KOPT-K1 (cell line): ENCODE measurements at regions not wholly inside any gene's neighbourhood (a gene's known extent, or its start where the extent isn't known, plus 50 kb on each side); places are given as distances from the start of the nearest gene placed in this dataset.

Source experiments
- H3K27ac ChIP-seq: fragments of 200-600 bp; sonication (generic); 2 replicates; pipeline ENCODE4 v1.5.1; 2016; ENCODE audit warnings: antibody characterized with exemption, mild to moderate bottlenecking, low read depth, low read length; ENCODE audit not compliant: poor library complexity, severe bottlenecking
- H3K36me3 ChIP-seq: fragments of 200-600 bp; sonication (generic); 2 replicates; pipeline ENCODE4 v1.5.1; 2017; ENCODE audit warnings: antibody characterized with exemption, mild to moderate bottlenecking, low read length, moderate library complexity; ENCODE audit not compliant: insufficient read depth
- H3K9me3 ChIP-seq: fragments of 200-600 bp; sonication (generic); 2 replicates; pipeline ENCODE4 v1.5.1; 2017; ENCODE audit warnings: antibody characterized with exemption, low read length, mild to moderate bottlenecking; ENCODE audit not compliant: insufficient read depth, poor library complexity, severe bottlenecking

DNA sequence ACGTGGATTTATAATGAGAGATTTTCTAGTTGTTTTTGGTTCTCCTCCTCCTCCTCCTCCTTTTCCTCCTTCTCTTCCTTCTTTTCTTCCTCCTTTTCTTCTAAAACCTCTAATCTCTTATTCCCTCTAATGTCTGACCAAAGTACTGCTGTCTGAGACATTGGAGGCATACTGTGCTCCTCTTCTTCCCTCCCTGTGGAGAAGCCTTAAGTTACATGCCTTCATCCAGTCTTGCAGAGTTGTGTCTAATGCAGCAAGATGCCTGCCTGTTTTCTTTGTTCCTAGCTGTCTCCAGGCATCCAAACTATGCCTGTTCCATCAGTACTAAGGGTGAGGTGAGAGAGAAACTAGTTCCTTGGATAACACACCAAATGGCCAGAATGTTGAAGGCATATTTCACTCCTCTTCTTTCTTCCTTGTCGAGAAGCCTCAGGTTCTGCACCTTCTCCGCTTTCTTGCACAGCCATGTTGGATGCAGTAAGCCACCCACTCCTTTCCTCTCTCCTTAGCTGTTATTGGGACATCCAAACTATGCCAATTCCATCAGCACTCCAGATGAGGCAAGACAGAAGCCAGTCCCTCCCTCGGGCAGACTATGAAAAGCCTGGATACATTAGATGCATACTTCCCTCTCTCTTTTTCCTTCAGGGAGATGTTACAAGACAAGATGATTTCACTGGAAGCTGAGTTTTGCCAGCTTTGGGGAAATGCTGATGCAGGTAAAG, 285.7 kb upstream of the TRAM1L1 start:
- no peaks in the 10 kb centered on the region for H3K36me3 ChIP-seq
- no peak overlapping the region for H3K27ac ChIP-seq
- no peaks in the 10 kb centered on the region for H3K9me3 ChIP-seq

DNA sequence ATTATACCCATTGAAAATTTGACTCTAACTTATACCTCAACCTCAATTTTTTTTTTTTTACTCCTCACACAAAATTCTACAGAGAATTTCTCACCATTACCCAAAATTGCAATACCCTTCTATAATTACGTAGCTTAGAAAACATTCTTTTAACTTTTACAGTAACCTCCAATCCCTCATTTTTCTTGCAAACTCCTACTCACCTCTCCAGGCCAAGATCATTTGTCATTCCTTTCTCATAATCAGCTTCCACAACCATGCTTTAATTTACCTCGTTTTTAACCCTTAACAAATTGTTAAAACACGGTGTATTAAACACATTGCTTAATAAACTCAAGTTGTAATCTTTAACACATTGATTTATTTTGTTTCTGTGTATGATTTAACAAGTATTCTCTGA, 289.7 kb upstream of the TRAM1L1 start:
- Histone ChIP-seq H3K9me3 (no peaks in the 10 kb centered on the region), H3K27ac (no peak overlapping the region), H3K36me3 (no peaks in the 10 kb centered on the region)

DNA sequence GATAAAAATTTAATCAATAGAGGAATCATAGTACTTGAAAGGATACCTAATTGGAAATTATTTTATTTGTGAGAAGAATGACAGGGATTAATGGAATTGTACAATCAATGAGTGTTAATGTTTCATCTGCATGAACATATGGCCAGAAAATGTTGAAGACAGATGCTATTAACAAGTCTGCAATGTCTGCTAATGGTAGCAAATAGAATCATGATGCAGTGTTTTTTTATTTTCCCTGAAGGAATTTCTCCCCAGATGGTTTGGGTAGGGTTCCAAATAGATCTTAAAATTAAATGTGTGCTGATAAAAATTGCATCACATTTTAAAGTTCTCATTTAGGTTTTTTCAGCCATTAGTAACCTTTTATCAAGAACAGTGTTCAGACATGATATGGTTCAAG, 291.3 kb upstream of the TRAM1L1 start:
- Histone ChIP-seq H3K36me3 (no peaks in the 10 kb centered on the region), H3K27ac (no peak overlapping the region), H3K9me3 (no peaks in the 10 kb centered on the region)

DNA sequence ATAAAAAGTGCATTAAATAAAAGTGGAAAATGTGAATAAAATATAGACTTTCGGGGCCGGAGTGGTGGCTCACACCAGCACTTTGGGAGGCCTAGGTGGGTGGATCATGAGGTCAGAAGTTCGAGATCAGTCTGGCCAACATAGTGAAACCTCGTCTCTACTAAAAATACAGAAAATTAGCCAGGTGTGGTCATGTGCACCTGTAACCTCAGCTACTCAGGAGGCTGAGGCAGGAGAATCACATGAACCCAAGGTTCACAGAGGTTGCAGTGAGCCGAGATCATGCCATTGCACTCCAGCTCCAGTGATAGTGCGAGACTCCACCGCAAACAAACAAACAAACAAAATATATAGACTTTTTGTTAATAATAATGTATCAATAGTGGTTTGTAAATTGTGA, 293.6 kb upstream of the TRAM1L1 start:
- Histone ChIP-seq H3K36me3 (no peaks in the 10 kb centered on the region), H3K27ac (no peak overlapping the region), H3K9me3 (no peaks in the 10 kb centered on the region)

DNA sequence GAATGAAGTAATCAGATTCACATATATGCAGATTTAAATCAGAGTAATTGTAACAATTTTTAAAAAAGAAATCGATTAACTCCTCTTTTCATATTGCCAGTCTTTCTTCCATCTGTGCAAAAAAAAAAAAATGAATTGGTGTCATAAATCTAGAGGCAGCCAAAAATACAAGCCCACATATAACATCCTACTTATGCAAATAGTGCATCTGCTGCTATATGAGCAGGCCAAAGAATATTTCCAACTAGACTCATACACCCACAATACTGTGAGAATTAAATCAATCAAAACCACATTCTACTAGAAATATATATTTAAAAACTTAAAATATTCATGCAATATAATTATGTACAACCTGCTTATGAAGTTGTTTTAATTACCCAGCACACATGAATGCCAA, 298.1 kb upstream of the TRAM1L1 start:
- Histone ChIP-seq H3K27ac (no peak overlapping the region), H3K36me3 (no peaks in the 10 kb centered on the region), H3K9me3 (no peaks in the 10 kb centered on the region)

DNA sequence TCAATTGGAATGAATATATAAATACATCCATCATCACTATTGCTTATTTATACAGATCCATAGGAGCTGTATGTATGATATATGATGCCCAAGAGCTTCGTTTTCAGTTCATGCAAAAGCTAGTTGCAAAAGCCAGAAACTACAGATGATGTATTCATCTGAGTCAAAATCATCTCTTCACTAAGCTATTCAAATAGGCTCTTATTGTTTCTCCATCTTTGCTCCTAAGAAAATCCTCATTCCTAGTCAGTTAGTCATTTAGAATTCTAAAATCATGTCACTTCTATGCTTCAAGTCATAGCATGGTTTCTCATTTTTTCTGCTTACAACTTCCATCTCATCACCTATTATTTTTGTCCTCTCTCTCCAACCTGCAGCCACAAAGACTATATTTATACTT, 300.1 kb upstream of the TRAM1L1 start:
- H3K27ac ChIP-seq = no peak overlapping the region
- H3K36me3 ChIP-seq = no peaks in the 10 kb centered on the region
- no peaks in the 10 kb centered on the region for H3K9me3 ChIP-seq

DNA sequence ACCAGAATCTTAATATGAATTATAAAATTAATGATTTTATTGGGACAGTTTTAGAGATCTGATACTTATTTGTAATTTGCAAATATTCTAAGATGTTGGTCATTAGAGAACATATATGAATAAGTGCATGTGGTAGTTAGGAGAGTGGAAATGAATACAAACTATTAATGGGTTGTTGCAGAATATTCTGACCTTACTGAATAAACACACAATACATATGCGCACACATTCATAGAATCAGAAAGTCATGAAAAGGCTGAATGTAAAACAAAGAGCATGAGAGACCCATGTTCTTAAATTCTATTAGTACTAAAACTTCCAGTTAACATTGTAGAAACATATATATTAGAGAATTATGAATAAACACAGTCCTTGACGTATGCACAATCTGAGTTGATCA, 301.7 kb upstream of the TRAM1L1 start:
- no peaks in the 10 kb centered on the region for H3K9me3 ChIP-seq

DNA sequence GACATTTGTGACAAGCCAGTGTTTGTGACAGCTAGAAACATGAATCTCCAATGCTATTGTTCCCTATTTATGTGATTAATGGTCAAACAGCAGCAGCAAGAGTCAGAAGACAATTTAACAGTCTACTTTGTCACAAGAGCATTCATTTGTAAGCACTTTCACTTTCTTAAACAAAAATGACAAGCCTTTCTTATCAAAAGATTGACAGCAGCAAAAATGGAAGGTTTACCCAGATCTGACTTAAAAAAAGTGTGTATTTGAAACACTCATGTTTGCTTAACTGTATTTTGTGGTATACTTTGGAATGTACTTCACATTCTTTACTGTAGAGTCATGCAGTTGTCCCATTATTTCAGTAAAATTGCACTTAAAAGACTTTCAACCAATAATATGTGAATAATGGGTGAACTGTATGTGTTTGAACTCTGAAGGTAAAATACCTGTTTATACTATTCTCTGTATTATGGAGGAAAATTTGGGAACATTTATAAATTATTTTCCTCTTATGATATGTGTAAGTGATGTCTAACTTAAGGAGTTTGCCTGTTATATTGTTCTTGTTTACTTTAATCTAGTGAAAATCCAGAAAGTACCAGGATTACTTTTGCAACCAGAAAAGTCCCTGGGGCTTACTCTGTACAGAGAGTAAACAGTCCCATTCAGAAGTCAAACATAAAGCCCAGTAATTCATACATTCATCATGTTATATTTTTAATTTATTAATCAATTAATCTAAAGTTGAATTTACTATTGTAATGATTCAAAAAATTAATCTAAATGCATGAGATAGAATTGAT, 314.9 kb upstream of the TRAM1L1 start:
- Histone ChIP-seq H3K27ac (peak overlapping the region; percentile 51), H3K36me3 (no peaks in the 10 kb centered on the region), H3K9me3 (peaks cover 3% of the 10 kb centered on the region)

More for the DNA sequence above, 301.7 kb upstream of the TRAM1L1 start:
- H3K27ac ChIP-seq = no peak overlapping the region
- H3K36me3 ChIP-seq = no peaks in the 10 kb centered on the region

DNA sequence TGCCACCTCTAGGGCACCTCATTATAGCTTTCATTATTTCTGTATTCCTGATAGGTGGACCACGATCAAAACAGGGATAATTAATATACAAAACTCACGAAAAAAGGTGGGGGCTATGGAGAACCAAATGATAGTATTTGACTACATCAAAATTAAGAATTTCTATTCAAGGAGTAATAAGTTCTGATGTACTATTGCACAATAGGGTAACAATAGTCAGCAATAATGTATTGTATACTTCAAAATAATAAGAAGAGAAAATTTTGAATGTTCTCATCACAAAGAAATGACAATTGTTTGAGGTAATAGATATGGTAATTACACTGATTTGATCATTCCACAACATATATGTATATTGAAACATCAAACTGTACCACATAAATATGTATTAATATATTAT, 327.3 kb upstream of the TRAM1L1 start:
- Histone ChIP-seq H3K27ac (no peak overlapping the region), H3K36me3 (no peaks in the 10 kb centered on the region), H3K9me3 (no peaks in the 10 kb centered on the region)

DNA sequence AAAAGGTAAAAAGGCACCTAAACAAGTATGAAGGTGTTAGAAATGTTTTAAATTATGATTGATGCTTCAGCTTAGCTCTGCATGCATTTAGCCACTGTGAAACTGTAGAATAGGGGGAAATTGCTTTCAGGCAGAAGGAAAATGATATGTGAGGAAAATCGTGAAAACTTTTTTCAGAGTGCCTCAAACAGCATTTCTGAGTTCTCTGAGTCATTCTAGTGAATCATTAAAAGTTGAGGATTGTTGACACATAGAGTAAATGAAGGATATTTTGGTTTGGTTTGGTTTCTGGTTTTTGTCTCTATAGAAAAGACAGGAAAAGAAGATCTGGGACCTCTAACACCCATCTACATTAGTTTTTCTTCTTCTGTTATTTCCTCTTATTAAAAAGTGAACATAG, 332.5 kb upstream of the TRAM1L1 start:
- Histone ChIP-seq H3K9me3 (no peaks in the 10 kb centered on the region), H3K27ac (no peak overlapping the region), H3K36me3 (no peaks in the 10 kb centered on the region)

DNA sequence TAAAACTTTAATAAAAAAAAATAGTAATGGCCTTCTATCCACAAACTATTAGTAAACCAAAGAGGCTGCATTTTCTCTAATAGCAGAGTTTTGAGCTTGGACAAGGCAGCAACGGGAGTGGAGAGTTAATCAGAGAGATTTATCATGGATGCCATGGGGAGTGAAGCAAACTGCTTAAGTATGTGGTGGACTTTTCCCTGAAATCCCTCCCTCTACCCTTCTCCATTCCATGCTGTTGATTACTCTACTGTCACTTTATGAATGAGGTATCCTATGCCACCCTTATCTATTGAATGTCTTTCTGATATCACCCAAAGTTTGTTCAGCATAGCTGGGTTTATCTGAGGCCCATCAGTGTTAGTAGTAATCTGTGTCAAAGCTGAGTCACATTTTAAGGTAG, 335.6 kb upstream of the TRAM1L1 start:
- Histone ChIP-seq H3K27ac (no peak overlapping the region), H3K36me3 (no peaks in the 10 kb centered on the region), H3K9me3 (no peaks in the 10 kb centered on the region)

DNA sequence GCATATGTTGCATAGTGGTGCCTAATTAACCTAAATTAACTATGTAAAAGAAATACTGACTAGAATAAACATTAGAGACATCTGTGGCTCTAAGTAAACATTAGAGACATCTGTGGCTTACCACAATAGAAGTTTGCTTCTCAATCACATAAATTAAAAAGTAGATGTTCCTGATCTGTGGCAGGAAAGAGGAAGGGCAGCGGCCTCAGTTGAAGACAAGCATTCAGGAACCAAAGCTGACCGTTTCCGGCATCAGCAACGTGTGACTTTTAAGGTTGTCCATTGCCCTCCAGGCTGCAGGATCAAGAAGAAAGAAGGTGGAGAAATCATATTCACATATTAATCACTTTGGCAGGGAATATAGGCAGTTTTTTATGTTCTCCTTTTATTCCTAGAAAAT, 336.3 kb upstream of the TRAM1L1 start:
- Histone ChIP-seq H3K9me3 (no peaks in the 10 kb centered on the region), H3K36me3 (no peaks in the 10 kb centered on the region), H3K27ac (no peak overlapping the region)

DNA sequence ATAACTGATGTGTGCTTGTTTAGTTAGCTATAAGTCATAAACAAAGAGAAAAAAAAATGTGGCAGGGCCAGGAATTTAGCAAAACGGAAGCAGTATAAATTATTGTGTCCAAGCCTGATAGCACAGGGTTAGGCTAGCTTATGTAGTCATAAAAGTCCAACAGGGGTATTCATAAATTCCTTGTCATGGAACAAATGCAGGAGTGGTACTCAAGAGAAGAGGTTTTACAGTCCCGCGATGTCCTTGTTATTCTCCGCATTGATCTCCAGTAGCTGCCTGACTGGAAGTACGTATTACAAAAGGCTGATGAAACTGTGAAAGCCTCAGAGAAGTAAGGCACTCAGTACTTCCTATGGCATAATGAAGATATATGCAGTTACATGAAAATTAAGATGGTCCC, 336.9 kb upstream of the TRAM1L1 start:
- no peak overlapping the region for H3K27ac ChIP-seq
- no peaks in the 10 kb centered on the region for H3K9me3 ChIP-seq
- no peaks in the 10 kb centered on the region for H3K36me3 ChIP-seq

DNA sequence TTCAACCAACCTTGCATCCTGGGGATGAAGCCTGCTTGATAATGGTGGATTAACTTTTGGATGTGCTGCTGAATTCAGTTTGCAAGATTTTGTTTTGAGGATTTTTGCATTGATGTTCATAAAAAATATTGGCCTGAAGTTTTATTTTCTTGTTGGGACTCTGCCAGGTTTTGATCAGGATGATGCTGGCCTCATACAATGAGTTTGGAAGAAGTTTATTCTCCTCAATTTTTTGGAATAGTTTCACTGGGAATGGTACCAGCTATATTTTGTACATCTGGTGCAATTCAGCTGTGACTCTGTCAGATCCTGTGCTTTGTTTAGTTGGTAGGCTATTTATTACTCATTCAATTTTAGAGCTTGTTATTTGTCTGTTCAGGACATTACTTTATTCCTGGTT, 340.3 kb upstream of the TRAM1L1 start:
- Histone ChIP-seq H3K36me3 (no peaks in the 10 kb centered on the region), H3K9me3 (peaks cover 6% of the 10 kb centered on the region), H3K27ac (no peak overlapping the region)

DNA sequence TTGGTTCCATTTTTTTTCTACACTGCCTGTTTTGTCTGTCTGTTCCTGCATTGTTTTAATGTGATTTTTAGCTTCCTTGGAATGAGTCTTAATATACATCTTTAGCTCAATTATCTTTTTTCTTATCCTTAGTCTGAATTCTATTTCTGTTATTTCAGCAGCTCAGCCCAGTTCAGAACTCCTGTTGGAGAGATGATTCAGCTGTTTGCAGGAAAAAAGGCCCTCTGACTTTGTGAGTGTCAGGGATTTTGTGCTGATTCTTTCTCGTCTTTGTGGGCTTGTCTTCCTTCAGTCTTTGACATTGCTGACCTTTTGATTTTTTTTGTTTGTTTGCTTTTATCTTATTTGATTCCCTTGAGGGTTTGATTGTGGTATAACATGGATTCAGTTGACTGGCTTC, 343.2 kb upstream of the TRAM1L1 start:
- Histone ChIP-seq H3K27ac (no peak overlapping the region), H3K36me3 (no peaks in the 10 kb centered on the region), H3K9me3 (peaks cover 6% of the 10 kb centered on the region)

DNA sequence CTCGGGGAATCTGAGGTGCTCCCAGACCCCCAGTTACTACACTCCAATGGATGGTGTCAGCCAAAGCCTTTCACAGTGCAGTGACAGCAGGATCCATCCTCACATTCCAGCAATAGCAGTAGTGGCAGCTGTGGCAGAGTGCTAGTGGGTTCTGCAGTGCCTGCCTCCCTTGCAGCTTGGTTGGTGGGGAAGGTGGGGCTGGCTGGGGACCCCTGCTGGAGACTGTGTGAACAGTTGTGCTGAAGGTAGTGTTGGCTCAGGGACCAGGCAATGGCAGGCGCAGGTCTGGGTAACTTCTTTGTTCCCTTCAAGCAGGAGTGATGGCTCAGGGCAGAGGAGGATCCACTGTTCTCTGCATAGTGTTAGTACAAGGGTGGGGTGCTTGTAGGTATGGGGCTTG, 343.7 kb upstream of the TRAM1L1 start:
- Histone ChIP-seq H3K9me3 (peaks cover 6% of the 10 kb centered on the region), H3K27ac (no peak overlapping the region), H3K36me3 (no peaks in the 10 kb centered on the region)
